GM23338 (cell line): ENCODE measurements at regions not wholly inside any gene's neighbourhood (a gene's known extent, or its start where the extent isn't known, plus 50 kb on each side); places are given as distances from the start of the nearest gene placed in this dataset.

Experiments used
- ATAC-seq: fragments of 200-7000 bp; cut with Tn5 transposase; 3 replicates; pipeline ENCODE4 v1.9.1; 2020
- DNase-seq: peaks from one replicate; pipeline ENCODE4 v3.0.0-alpha.2; 2015; ENCODE audit warnings: low spot score
- H2AFZ ChIP-seq: fragments of 200-600 bp; sonication (generic); 2 replicates; pipeline ENCODE4 v1.8.0; 2016; ENCODE audit warnings: antibody characterized with exemption, mild to moderate bottlenecking, moderate library complexity
- H3F3A ChIP-seq: fragments of 200-600 bp; sonication (generic); replicated peaks from 2 replicates; pipeline ENCODE4 v1.8.0; 2017; ENCODE audit warnings: antibody characterized with exemption, mixed run types, low read depth
- H3K27ac ChIP-seq: fragments of 200-600 bp; sonication (generic); 2 replicates; pipeline ENCODE4 v1.6.1; 2016; ENCODE audit warnings: low read depth
- H3K27me3 ChIP-seq: fragments of 200-600 bp; sonication (generic); 2 replicates; pipeline ENCODE4 v1.8.0; 2016; ENCODE audit warnings: mild to moderate bottlenecking, mixed run types, moderate library complexity; ENCODE audit not compliant: insufficient read depth
- H3K36me3 ChIP-seq: fragments of 200-600 bp; sonication (generic); 2 replicates; pipeline ENCODE4 v1.8.0; 2016; ENCODE audit warnings: mild to moderate bottlenecking; ENCODE audit not compliant: insufficient read depth
- H3K4me1 ChIP-seq: fragments of 200-600 bp; sonication (generic); 2 replicates; pipeline ENCODE4 v1.8.0; 2016; ENCODE audit warnings: mild to moderate bottlenecking, moderate library complexity; ENCODE audit not compliant: insufficient read depth
- H3K4me2 ChIP-seq: fragments of 200-600 bp; sonication (generic); 2 replicates; pipeline ENCODE4 v1.7.1; 2017; ENCODE audit warnings: mixed run types
- H3K4me3 ChIP-seq: fragments of 200-600 bp; sonication (generic); 2 replicates; pipeline ENCODE4 v1.6.1; 2016; ENCODE audit warnings: mixed run types
- H3K79me2 ChIP-seq: fragments of 200-600 bp; sonication (generic); replicated peaks from 2 replicates; pipeline ENCODE4 v1.8.0; 2017; ENCODE audit warnings: mild to moderate bottlenecking; ENCODE audit not compliant: insufficient read depth
- H3K9me2 ChIP-seq: fragments of 200-600 bp; sonication (generic); 2 replicates; pipeline ENCODE4 v1.8.0; 2017; ENCODE audit not compliant: insufficient read depth
- H4K20me1 ChIP-seq: fragments of 200-600 bp; sonication (generic); replicated peaks from 2 replicates; pipeline ENCODE4 v1.8.0; 2017; ENCODE audit warnings: mild to moderate bottlenecking; ENCODE audit not compliant: insufficient read depth
- H3K27ac Mint-ChIP-seq: 2 replicates; pipeline ENCODE4 v1.8.0; 2020; ENCODE audit warnings: inconsistent platforms, mild to moderate bottlenecking, moderate library complexity, mixed read lengths
- H3K27me3 Mint-ChIP-seq: 3 replicates; pipeline ENCODE4 v1.8.0; 2022; ENCODE audit warnings: low read depth, mild to moderate bottlenecking, moderate library complexity, mixed read lengths, inconsistent platforms; ENCODE audit not compliant: insufficient read depth, poor library complexity
- H3K36me3 Mint-ChIP-seq: 3 replicates; pipeline ENCODE4 v1.8.0; 2021; ENCODE audit warnings: low read depth, mild to moderate bottlenecking, inconsistent platforms, moderate library complexity, mixed read lengths
- H3K4me1 Mint-ChIP-seq: 3 replicates; pipeline ENCODE4 v1.8.0; 2020; ENCODE audit warnings: mild to moderate bottlenecking, inconsistent platforms, mixed read lengths
- H3K4me3 Mint-ChIP-seq: 3 replicates; pipeline ENCODE4 v1.8.0; 2021; ENCODE audit warnings: moderate library complexity, mild to moderate bottlenecking, inconsistent platforms, mixed read lengths
- H3K9me3 Mint-ChIP-seq: 3 replicates; pipeline ENCODE4 v1.8.0; 2020; ENCODE audit warnings: moderate library complexity, mild to moderate bottlenecking, inconsistent platforms, mixed read lengths
- CREB1 ChIP-seq: fragments of 250-450 bp; sonication (Bioruptor Pico); IDR thresholded peaks from 2 replicates; pipeline ENCODE4 v1.5.0; 2020; ENCODE audit warnings: low read depth, mild to moderate bottlenecking, moderate library complexity
- ETS1 ChIP-seq: IDR thresholded peaks from 2 replicates; pipeline ENCODE4 v1.6.1; 2016; ENCODE audit warnings: antibody characterized with exemption
- EZH2phosphoT487 ChIP-seq: fragments of 200-600 bp; sonication (generic); IDR thresholded peaks from one replicate; pipeline ENCODE4 v1.8.1; 2018; ENCODE audit warnings: antibody characterized with exemption; ENCODE audit not compliant: unreplicated experiment
- JUNB ChIP-seq: IDR thresholded peaks from one replicate; pipeline ENCODE4 v1.6.1; 2016; ENCODE audit warnings: antibody characterized with exemption; ENCODE audit not compliant: unreplicated experiment
- NANOG ChIP-seq: IDR thresholded peaks from 2 replicates; pipeline ENCODE4 v1.6.1; 2016; ENCODE audit warnings: antibody characterized with exemption, borderline replicate concordance
- STAT1 ChIP-seq: IDR thresholded peaks from one replicate; pipeline ENCODE4 v1.6.1; 2016; ENCODE audit warnings: antibody characterized with exemption; ENCODE audit not compliant: unreplicated experiment
- ZNF114 ChIP-seq: fragments of 250-450 bp; sonication (Bioruptor Pico); IDR thresholded peaks from 2 replicates; pipeline ENCODE4 v1.5.0; 2020; ENCODE audit warnings: mild to moderate bottlenecking, moderate library complexity
- ZNF462 ChIP-seq: fragments of 250-450 bp; sonication (Bioruptor Pico); IDR thresholded peaks from 2 replicates; pipeline ENCODE4 v1.5.0; 2020; ENCODE audit warnings: mild to moderate bottlenecking, moderate library complexity
- TF ChIP-seq, protein P1 (sequence below), 2 experiments: fragments of 200-600 bp in 1 of 2; sonication (generic) in 1 of 2; conservative IDR thresholded peaks; 2 replicates each; pipeline versions ENCODE4 v1.5.1 to v1.6.1; 2016 to 2017; ENCODE audit warnings: antibody characterized with exemption in 2 of 2, low read depth in 2 of 2, mild to moderate bottlenecking in 2 of 2, moderate library complexity in 1 of 2

DNA sequence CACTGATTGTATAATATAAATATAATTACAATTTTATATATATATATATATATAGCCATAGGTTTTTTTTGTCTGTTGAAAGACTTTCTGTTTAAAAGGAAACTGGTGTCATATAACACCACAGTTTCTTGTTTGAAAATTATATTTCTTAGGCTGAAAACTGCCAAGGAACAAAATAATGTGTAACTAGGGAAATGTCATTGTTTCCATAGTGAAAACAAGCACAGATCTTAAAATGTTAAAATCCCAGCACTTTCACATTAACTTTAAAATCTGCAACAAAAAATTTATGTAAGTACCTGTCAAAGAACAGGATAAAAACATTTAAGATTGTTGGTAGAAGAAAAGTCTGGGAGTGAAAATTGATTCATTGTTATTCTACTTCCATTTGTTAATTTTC, 104.2 kb downstream of the ATP6V1G3 start:
- TF ChIP-seq ZNF114 (CRISPR knock-in tag) = no peak
- no peak for TF ChIP-seq STAT1
- no peak for TF ChIP-seq EZH2phosphoT487
- TF ChIP-seq, protein P1, sequence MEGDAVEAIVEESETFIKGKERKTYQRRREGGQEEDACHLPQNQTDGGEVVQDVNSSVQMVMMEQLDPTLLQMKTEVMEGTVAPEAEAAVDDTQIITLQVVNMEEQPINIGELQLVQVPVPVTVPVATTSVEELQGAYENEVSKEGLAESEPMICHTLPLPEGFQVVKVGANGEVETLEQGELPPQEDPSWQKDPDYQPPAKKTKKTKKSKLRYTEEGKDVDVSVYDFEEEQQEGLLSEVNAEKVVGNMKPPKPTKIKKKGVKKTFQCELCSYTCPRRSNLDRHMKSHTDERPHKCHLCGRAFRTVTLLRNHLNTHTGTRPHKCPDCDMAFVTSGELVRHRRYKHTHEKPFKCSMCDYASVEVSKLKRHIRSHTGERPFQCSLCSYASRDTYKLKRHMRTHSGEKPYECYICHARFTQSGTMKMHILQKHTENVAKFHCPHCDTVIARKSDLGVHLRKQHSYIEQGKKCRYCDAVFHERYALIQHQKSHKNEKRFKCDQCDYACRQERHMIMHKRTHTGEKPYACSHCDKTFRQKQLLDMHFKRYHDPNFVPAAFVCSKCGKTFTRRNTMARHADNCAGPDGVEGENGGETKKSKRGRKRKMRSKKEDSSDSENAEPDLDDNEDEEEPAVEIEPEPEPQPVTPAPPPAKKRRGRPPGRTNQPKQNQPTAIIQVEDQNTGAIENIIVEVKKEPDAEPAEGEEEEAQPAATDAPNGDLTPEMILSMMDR (conservative IDR thresholded peaks at IDR 0.05; ENCODE audit: low read depth in 2 of 2) = no peak
- no peak for TF ChIP-seq CREB1 (CRISPR knock-in tag)
- no peak for TF ChIP-seq ETS1
- TF ChIP-seq ZNF462 (CRISPR knock-in tag) = no peak
- no peak for TF ChIP-seq JUNB
- no peak for TF ChIP-seq NANOG
- H3F3A ChIP-seq = no peaks in the 10 kb centered on the region
- H3K27ac ChIP-seq = no peak overlapping the region
- Mint-ChIP-seq H3K36me3 (peaks cover 5% of the 10 kb centered on the region; the same call in 1 of the 3 replicates), H3K4me3 (no peak overlapping the region), H3K4me1 (peaks cover 4% of the 10 kb centered on the region; the same call in 2 of the 3 replicates), H3K9me3 (peaks cover 10% of the 10 kb centered on the region; the same call in 2 of the 3 replicates), H3K27ac (peak overlapping the region; percentile 14; the same call in 1 of the 2 replicates), H3K27me3 (peaks cover 1% of the 10 kb centered on the region)
- H3K4me3 ChIP-seq = no peak overlapping the region
- no peaks in the 10 kb centered on the region for H3K27me3 ChIP-seq
- no peaks in the 10 kb centered on the region for H3K79me2 ChIP-seq
- H3K36me3 ChIP-seq = no peaks in the 10 kb centered on the region
- H3K4me1 ChIP-seq = peaks cover 9% of the 10 kb centered on the region; the same call in 1 of the 2 replicates
- ATAC-seq (no peak), DNase-seq (no peak)
- H3K9me2 ChIP-seq = no peaks in the 10 kb centered on the region
- no peak overlapping the region for H2AFZ ChIP-seq
- H3K4me2 ChIP-seq = no peak overlapping the region
- H4K20me1 ChIP-seq = no peaks in the 10 kb centered on the region
